ENCODE measurements at regions not wholly inside any gene's neighbourhood (a gene's known extent, or its start where the extent isn't known, plus 50 kb on each side); places are given as distances from the start of the nearest gene placed in this dataset.

GRCh38 chr3:176926688-176927087, 270.6 kb downstream of the TBL1XR1 start:
- DNase-seq, result no peak
- Histone ChIP-seq H3K9me3 (ENCODE audit: control extremely low read depth in 1 of 5, control insufficient read depth in 4 of 5, insufficient read depth in 2 of 5, low read depth in 1 of 5, low read length in 4 of 5) (no peaks in the 10 kb centered on the region), H3K27ac (ENCODE audit: insufficient read depth in 1 of 2, low read depth in 1 of 2, low read length in 2 of 2, poor library complexity in 1 of 2, severe bottlenecking in 2 of 2) (no peak overlapping the region), H3K4me1 (ENCODE audit: control extremely low read depth in 1 of 4, control insufficient read depth in 4 of 4, insufficient read depth in 4 of 4, low read length in 3 of 4) (no peaks in the 10 kb centered on the region), H3K4me3 (ENCODE audit: control insufficient read depth in 1 of 7, extremely low read depth in 1 of 7, insufficient read depth in 4 of 7, low read depth in 2 of 7, low read length in 6 of 7) (no peak overlapping the region), H3K27me3 (replicated peaks in 2 of 5; ENCODE audit: control insufficient read depth in 4 of 5, insufficient read depth in 5 of 5, low read length in 4 of 5) (no peaks in the 10 kb centered on the region), H3K36me3 (ENCODE audit: control insufficient read depth in 4 of 4, insufficient read depth in 4 of 4, low read length in 3 of 4) (no peaks in the 10 kb centered on the region)
- POLR2A ChIA-PET, result no interaction called here
- CTCF ChIA-PET, result interaction anchor here (0.8 kb wide), 1 partner anchor 12 kb away, joined by 3 read pairs; no protein-coding TSS in a partner anchor
- no CpG with 5 or more reads among the region's 2 CpGs for WGBS (ENCODE audit: insufficient coverage)

GRCh38 chr3:176926034-176926433, 271.2 kb downstream of the TBL1XR1 start:
- no peaks in the 10 kb centered on the region for H3K9me3 ChIP-seq (ENCODE audit: control extremely low read depth in 1 of 5, control insufficient read depth in 4 of 5, insufficient read depth in 2 of 5, low read depth in 1 of 5, low read length in 4 of 5)
- no peak overlapping the region for H3K27ac ChIP-seq (ENCODE audit: insufficient read depth in 1 of 2, low read depth in 1 of 2, low read length in 2 of 2, poor library complexity in 1 of 2, severe bottlenecking in 2 of 2)
- ChIA-PET POLR2A (no interaction called here), CTCF (interaction anchor here (0.8 kb wide), 1 partner anchor 12 kb away, joined by 3 read pairs; no protein-coding TSS in a partner anchor)
- DNase-seq, result no peak
- no peak overlapping the region for H3K4me3 ChIP-seq (ENCODE audit: control insufficient read depth in 1 of 7, extremely low read depth in 1 of 7, insufficient read depth in 4 of 7, low read depth in 2 of 7, low read length in 6 of 7)
- H3K27me3 ChIP-seq (replicated peaks in 2 of 5; ENCODE audit: control insufficient read depth in 4 of 5, insufficient read depth in 5 of 5, low read length in 4 of 5), result no peaks in the 10 kb centered on the region
- WGBS (ENCODE audit: insufficient coverage), result 100% methylated on average over 1 of the region's 3 CpGs
- no peaks in the 10 kb centered on the region for H3K4me1 ChIP-seq (ENCODE audit: control extremely low read depth in 1 of 4, control insufficient read depth in 4 of 4, insufficient read depth in 4 of 4, low read length in 3 of 4)
- H3K36me3 ChIP-seq (ENCODE audit: control insufficient read depth in 4 of 4, insufficient read depth in 4 of 4, low read length in 3 of 4), result no peaks in the 10 kb centered on the region

GRCh38 chr3:176920766-176921160, 276.5 kb downstream of the TBL1XR1 start:
- no peak overlapping the region for H3K27ac ChIP-seq (ENCODE audit: insufficient read depth in 1 of 2, low read depth in 1 of 2, low read length in 2 of 2, poor library complexity in 1 of 2, severe bottlenecking in 2 of 2)

GRCh38 chr3:176919836-176920765, 277.2 kb downstream of the TBL1XR1 start:
- ChIA-PET CTCF (interaction anchor here (1.2 kb wide), 1 partner anchor 18 kb away, joined by 3 read pairs; no protein-coding TSS in a partner anchor), POLR2A (no interaction called here)
- WGBS (ENCODE audit: insufficient coverage), result 93% methylated on average over 5 of the region's 11 CpGs
- H3K4me1 ChIP-seq (ENCODE audit: control extremely low read depth in 1 of 4, control insufficient read depth in 4 of 4, insufficient read depth in 4 of 4, low read length in 3 of 4), result no peaks in the 10 kb centered on the region
- H3K4me3 ChIP-seq (ENCODE audit: control insufficient read depth in 1 of 7, extremely low read depth in 1 of 7, insufficient read depth in 4 of 7, low read depth in 2 of 7, low read length in 6 of 7), result no peak overlapping the region
- no peaks in the 10 kb centered on the region for H3K9me3 ChIP-seq (ENCODE audit: control extremely low read depth in 1 of 5, control insufficient read depth in 4 of 5, insufficient read depth in 2 of 5, low read depth in 1 of 5, low read length in 4 of 5)
- H3K27me3 ChIP-seq (replicated peaks in 2 of 5; ENCODE audit: control insufficient read depth in 4 of 5, insufficient read depth in 5 of 5, low read length in 4 of 5), result no peaks in the 10 kb centered on the region
- no peaks in the 10 kb centered on the region for H3K36me3 ChIP-seq (ENCODE audit: control insufficient read depth in 4 of 4, insufficient read depth in 4 of 4, low read length in 3 of 4)
- H3K27ac ChIP-seq (ENCODE audit: insufficient read depth in 1 of 2, low read depth in 1 of 2, low read length in 2 of 2, poor library complexity in 1 of 2, severe bottlenecking in 2 of 2), result no peak overlapping the region
- no peak for DNase-seq

More at GRCh38 chr3:176920766-176921160, 276.5 kb downstream of the TBL1XR1 start:
- 91% methylated on average over 3 of the region's 5 CpGs for WGBS (ENCODE audit: insufficient coverage)
- Histone ChIP-seq H3K36me3 (ENCODE audit: control insufficient read depth in 4 of 4, insufficient read depth in 4 of 4, low read length in 3 of 4) (no peaks in the 10 kb centered on the region), H3K27me3 (replicated peaks in 2 of 5; ENCODE audit: control insufficient read depth in 4 of 5, insufficient read depth in 5 of 5, low read length in 4 of 5) (no peaks in the 10 kb centered on the region), H3K9me3 (ENCODE audit: control extremely low read depth in 1 of 5, control insufficient read depth in 4 of 5, insufficient read depth in 2 of 5, low read depth in 1 of 5, low read length in 4 of 5) (no peaks in the 10 kb centered on the region), H3K4me3 (ENCODE audit: control insufficient read depth in 1 of 7, extremely low read depth in 1 of 7, insufficient read depth in 4 of 7, low read depth in 2 of 7, low read length in 6 of 7) (no peak overlapping the region), H3K4me1 (ENCODE audit: control extremely low read depth in 1 of 4, control insufficient read depth in 4 of 4, insufficient read depth in 4 of 4, low read length in 3 of 4) (no peaks in the 10 kb centered on the region)
- DNase-seq, result no peak
- ChIA-PET POLR2A (no interaction called here), CTCF (interaction anchor here (1.2 kb wide), 1 partner anchor 17 kb away, joined by 3 read pairs; no protein-coding TSS in a partner anchor)

GRCh38 chr3:176916777-176917176, 280.5 kb downstream of the TBL1XR1 start:
- POLR2A ChIA-PET, result no interaction called here
- WGBS (ENCODE audit: insufficient coverage), result 95% methylated on average over 2 of the region's 3 CpGs

GRCh38 chr3:176914764-176915163, 282.5 kb downstream of the TBL1XR1 start:
- Histone ChIP-seq H3K27ac (ENCODE audit: insufficient read depth in 1 of 2, low read depth in 1 of 2, low read length in 2 of 2, poor library complexity in 1 of 2, severe bottlenecking in 2 of 2) (no peak overlapping the region), H3K36me3 (ENCODE audit: control insufficient read depth in 4 of 4, insufficient read depth in 4 of 4, low read length in 3 of 4) (no peaks in the 10 kb centered on the region), H3K9me3 (ENCODE audit: control extremely low read depth in 1 of 5, control insufficient read depth in 4 of 5, insufficient read depth in 2 of 5, low read depth in 1 of 5, low read length in 4 of 5) (no peaks in the 10 kb centered on the region), H3K4me3 (ENCODE audit: control insufficient read depth in 1 of 7, extremely low read depth in 1 of 7, insufficient read depth in 4 of 7, low read depth in 2 of 7, low read length in 6 of 7) (no peak overlapping the region), H3K27me3 (replicated peaks in 2 of 5; ENCODE audit: control insufficient read depth in 4 of 5, insufficient read depth in 5 of 5, low read length in 4 of 5) (no peaks in the 10 kb centered on the region), H3K4me1 (ENCODE audit: control extremely low read depth in 1 of 4, control insufficient read depth in 4 of 4, insufficient read depth in 4 of 4, low read length in 3 of 4) (no peaks in the 10 kb centered on the region)
- ChIA-PET POLR2A (no interaction called here), CTCF (no interaction called here)
- no peak for DNase-seq
- WGBS (ENCODE audit: insufficient coverage), result 100% methylated on average over 1 of the region's 1 CpG

More at GRCh38 chr3:176916777-176917176, 280.5 kb downstream of the TBL1XR1 start:
- Histone ChIP-seq H3K9me3 (ENCODE audit: control extremely low read depth in 1 of 5, control insufficient read depth in 4 of 5, insufficient read depth in 2 of 5, low read depth in 1 of 5, low read length in 4 of 5) (no peaks in the 10 kb centered on the region), H3K4me3 (ENCODE audit: control insufficient read depth in 1 of 7, extremely low read depth in 1 of 7, insufficient read depth in 4 of 7, low read depth in 2 of 7, low read length in 6 of 7) (no peak overlapping the region), H3K27ac (ENCODE audit: insufficient read depth in 1 of 2, low read depth in 1 of 2, low read length in 2 of 2, poor library complexity in 1 of 2, severe bottlenecking in 2 of 2) (no peak overlapping the region), H3K27me3 (replicated peaks in 2 of 5; ENCODE audit: control insufficient read depth in 4 of 5, insufficient read depth in 5 of 5, low read length in 4 of 5) (no peaks in the 10 kb centered on the region), H3K4me1 (ENCODE audit: control extremely low read depth in 1 of 4, control insufficient read depth in 4 of 4, insufficient read depth in 4 of 4, low read length in 3 of 4) (no peaks in the 10 kb centered on the region), H3K36me3 (ENCODE audit: control insufficient read depth in 4 of 4, insufficient read depth in 4 of 4, low read length in 3 of 4) (no peaks in the 10 kb centered on the region)
- CTCF ChIA-PET, result interaction anchor here (1.5 kb wide), 1 partner anchor 21 kb away, joined by 3 read pairs; no protein-coding TSS in a partner anchor
- no peak for DNase-seq

- ChIA-PET POLR2A (no interaction called here), CTCF (no interaction called here)
- WGBS (ENCODE audit: insufficient coverage), result no CpG with 5 or more reads among the region's 1 CpG
- no peak for DNase-seq
- Histone ChIP-seq H3K27me3 (replicated peaks in 2 of 5; ENCODE audit: control insufficient read depth in 4 of 5, insufficient read depth in 5 of 5, low read length in 4 of 5) (no peaks in the 10 kb centered on the region), H3K4me1 (ENCODE audit: control extremely low read depth in 1 of 4, control insufficient read depth in 4 of 4, insufficient read depth in 4 of 4, low read length in 3 of 4) (no peaks in the 10 kb centered on the region), H3K27ac (ENCODE audit: insufficient read depth in 1 of 2, low read depth in 1 of 2, low read length in 2 of 2, poor library complexity in 1 of 2, severe bottlenecking in 2 of 2) (no peak overlapping the region), H3K36me3 (ENCODE audit: control insufficient read depth in 4 of 4, insufficient read depth in 4 of 4, low read length in 3 of 4) (no peaks in the 10 kb centered on the region), H3K4me3 (ENCODE audit: control insufficient read depth in 1 of 7, extremely low read depth in 1 of 7, insufficient read depth in 4 of 7, low read depth in 2 of 7, low read length in 6 of 7) (no peak overlapping the region), H3K9me3 (ENCODE audit: control extremely low read depth in 1 of 5, control insufficient read depth in 4 of 5, insufficient read depth in 2 of 5, low read depth in 1 of 5, low read length in 4 of 5) (no peaks in the 10 kb centered on the region)
These were observed 285.7 kb downstream of the TBL1XR1 start for GRCh38 chr3:176911579-176911978.
